OCI-LY1 (cell line): ENCODE measurements at regions not wholly inside any gene's neighbourhood (a gene's known extent, or its start where the extent isn't known, plus 50 kb on each side); places are given as distances from the start of the nearest gene placed in this dataset.

Experiments used
- H2AFZ ChIP-seq: fragments of 200-600 bp; sonication (generic), shearing (Covaris generic); 2 replicates; pipeline ENCODE4 v1.6.0; 2014; ENCODE audit warnings: antibody characterized with exemption, mild to moderate bottlenecking, low read length
- H3F3A ChIP-seq: fragments of 200-600 bp; sonication (generic), shearing (Covaris generic); 2 replicates; pipeline ENCODE4 v1.6.0; 2014; ENCODE audit warnings: mild to moderate bottlenecking, antibody characterized with exemption, low read length, moderate library complexity; ENCODE audit not compliant: insufficient read depth
- H3K27ac ChIP-seq: fragments of 200-600 bp; sonication (generic); 2 replicates; pipeline ENCODE4 v1.5.1; 2014; ENCODE audit warnings: low read length, mixed run types, mild to moderate bottlenecking, low read depth; ENCODE audit not compliant: poor library complexity, severe bottlenecking
- H3K27me3 ChIP-seq: fragments of 200-600 bp; sonication (generic); 2 replicates; pipeline ENCODE4 v1.6.0; 2014; ENCODE audit warnings: antibody characterized with exemption, mild to moderate bottlenecking, low read length, moderate library complexity; ENCODE audit not compliant: insufficient read depth
- H3K36me3 ChIP-seq: fragments of 200-600 bp; sonication (generic); 2 replicates; pipeline ENCODE4 v1.6.1; 2014; ENCODE audit warnings: mild to moderate bottlenecking, antibody characterized with exemption, low read length, moderate library complexity, mixed read lengths; ENCODE audit not compliant: insufficient read depth
- H3K4me1 ChIP-seq: fragments of 200-600 bp; sonication (generic); 2 replicates; pipeline ENCODE4 v1.5.1; 2014; ENCODE audit warnings: mild to moderate bottlenecking, low read length, moderate library complexity; ENCODE audit not compliant: insufficient read depth, severe bottlenecking
- H3K4me2 ChIP-seq: fragments of 200-600 bp; sonication (generic), shearing (Covaris generic); 2 replicates; pipeline ENCODE4 v1.6.1; 2014; ENCODE audit warnings: low read length
- H3K4me3 ChIP-seq: fragments of 200-600 bp; sonication (generic); 2 replicates; pipeline ENCODE4 v1.5.1; 2014; ENCODE audit warnings: low read length, low read depth, mild to moderate bottlenecking, mixed read lengths; ENCODE audit not compliant: poor library complexity, severe bottlenecking
- H3K79me2 ChIP-seq: fragments of 200-600 bp; shearing (Covaris generic); 2 replicates; pipeline ENCODE4 v1.6.1; 2016; ENCODE audit warnings: mixed run types, low read length, mixed read lengths; ENCODE audit not compliant: insufficient read depth
- H3K9ac ChIP-seq: fragments of 200-600 bp; sonication (generic), shearing (Covaris generic); 2 replicates; pipeline ENCODE4 v1.6.1; 2014; ENCODE audit warnings: mild to moderate bottlenecking, low read length, mixed read lengths
- H3K9me2 ChIP-seq: fragments of 200-600 bp; sonication (generic), shearing (Covaris generic); 2 replicates; pipeline ENCODE4 v1.6.1; 2014; ENCODE audit warnings: low read depth, mild to moderate bottlenecking, low read length, mixed read lengths
- H3K9me3 ChIP-seq: fragments of 200-600 bp; shearing (Covaris generic); 2 replicates; pipeline ENCODE4 v1.6.1; 2014; ENCODE audit warnings: low read length, mixed read lengths
- H4K20me1 ChIP-seq: fragments of 200-600 bp; sonication (generic), shearing (Covaris generic); 2 replicates; pipeline ENCODE4 v1.6.0; 2016; ENCODE audit warnings: mild to moderate bottlenecking, low read length; ENCODE audit not compliant: insufficient read depth
- EZH2 ChIP-seq: fragments of 200-600 bp; sonication (generic), shearing (Covaris generic); IDR thresholded peaks from 2 replicates; pipeline ENCODE4 v1.8.0; 2017; ENCODE audit warnings: borderline replicate concordance, mixed run types, mild to moderate bottlenecking, antibody characterized with exemption, low read length, moderate library complexity, mixed read lengths
- TF ChIP-seq, protein P1 (sequence below): fragments of 200-600 bp; sonication (generic), shearing (Covaris generic); IDR thresholded peaks from 2 replicates; pipeline ENCODE4 v1.5.1; 2017; ENCODE audit warnings: mild to moderate bottlenecking, antibody characterized with exemption, low read length, moderate library complexity, mixed read lengths

- Histone ChIP-seq H3K9me3 (no peaks in the 10 kb centered on the region), H4K20me1 (no peaks in the 10 kb centered on the region), H3K36me3 (no peaks in the 10 kb centered on the region), H3K27ac (no peak overlapping the region), H3K4me3 (no peak overlapping the region), H3F3A (no peaks in the 10 kb centered on the region), H3K4me2 (no peak overlapping the region), H3K9me2 (no peaks in the 10 kb centered on the region), H3K9ac (no peak overlapping the region), H3K27me3 (no peaks in the 10 kb centered on the region), H3K79me2 (no peaks in the 10 kb centered on the region), H3K4me1 (no peaks in the 10 kb centered on the region), H2AFZ (no peak overlapping the region)
- TF ChIP-seq, protein P1, sequence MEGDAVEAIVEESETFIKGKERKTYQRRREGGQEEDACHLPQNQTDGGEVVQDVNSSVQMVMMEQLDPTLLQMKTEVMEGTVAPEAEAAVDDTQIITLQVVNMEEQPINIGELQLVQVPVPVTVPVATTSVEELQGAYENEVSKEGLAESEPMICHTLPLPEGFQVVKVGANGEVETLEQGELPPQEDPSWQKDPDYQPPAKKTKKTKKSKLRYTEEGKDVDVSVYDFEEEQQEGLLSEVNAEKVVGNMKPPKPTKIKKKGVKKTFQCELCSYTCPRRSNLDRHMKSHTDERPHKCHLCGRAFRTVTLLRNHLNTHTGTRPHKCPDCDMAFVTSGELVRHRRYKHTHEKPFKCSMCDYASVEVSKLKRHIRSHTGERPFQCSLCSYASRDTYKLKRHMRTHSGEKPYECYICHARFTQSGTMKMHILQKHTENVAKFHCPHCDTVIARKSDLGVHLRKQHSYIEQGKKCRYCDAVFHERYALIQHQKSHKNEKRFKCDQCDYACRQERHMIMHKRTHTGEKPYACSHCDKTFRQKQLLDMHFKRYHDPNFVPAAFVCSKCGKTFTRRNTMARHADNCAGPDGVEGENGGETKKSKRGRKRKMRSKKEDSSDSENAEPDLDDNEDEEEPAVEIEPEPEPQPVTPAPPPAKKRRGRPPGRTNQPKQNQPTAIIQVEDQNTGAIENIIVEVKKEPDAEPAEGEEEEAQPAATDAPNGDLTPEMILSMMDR = no peak
- no peak for TF ChIP-seq EZH2
Observed at GRCh38 chr11:28447226-28447625, 339.0 kb downstream of the METTL15 start.

DNA sequence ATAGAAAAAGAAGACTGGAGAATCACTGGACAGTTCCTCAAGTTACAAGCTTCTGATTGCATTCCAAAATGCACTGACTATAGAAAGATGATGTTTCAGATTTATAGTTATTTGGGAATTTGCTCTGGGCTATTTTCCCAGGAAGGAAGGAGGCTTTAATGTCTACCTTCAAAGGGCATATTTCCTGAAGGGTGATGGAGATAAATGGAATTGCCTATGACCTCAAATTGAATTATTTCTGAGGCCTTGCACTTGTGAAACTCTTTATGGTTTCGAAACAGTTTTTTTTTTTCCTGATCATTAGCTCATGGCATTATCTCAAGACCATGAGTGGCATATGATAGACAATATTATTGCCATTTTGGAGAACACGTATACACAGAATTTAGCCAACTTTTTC lies 333.9 kb downstream of the METTL15 start:
- H2AFZ ChIP-seq = no peak overlapping the region
- H3K27me3 ChIP-seq = no peaks in the 10 kb centered on the region
- no peak overlapping the region for H3K27ac ChIP-seq
- no peak overlapping the region for H3K4me2 ChIP-seq
- H3K36me3 ChIP-seq = no peaks in the 10 kb centered on the region
- no peaks in the 10 kb centered on the region for H4K20me1 ChIP-seq
- no peak overlapping the region for H3K9ac ChIP-seq
- no peak overlapping the region for H3K4me3 ChIP-seq
- H3K4me1 ChIP-seq = no peaks in the 10 kb centered on the region
- no peaks in the 10 kb centered on the region for H3K79me2 ChIP-seq
- H3K9me2 ChIP-seq = no peaks in the 10 kb centered on the region
- H3F3A ChIP-seq = no peaks in the 10 kb centered on the region
- TF ChIP-seq, protein P1 = no peak
- TF ChIP-seq EZH2 = no peak
- no peaks in the 10 kb centered on the region for H3K9me3 ChIP-seq

- H3K9ac ChIP-seq = no peak overlapping the region
- no peaks in the 10 kb centered on the region for H3K9me3 ChIP-seq
- H4K20me1 ChIP-seq = no peaks in the 10 kb centered on the region
- no peak overlapping the region for H2AFZ ChIP-seq
- no peaks in the 10 kb centered on the region for H3K27me3 ChIP-seq
- H3K4me2 ChIP-seq = no peak overlapping the region
- H3K36me3 ChIP-seq = no peaks in the 10 kb centered on the region
- no peak for TF ChIP-seq EZH2
- TF ChIP-seq, protein P1 = no peak
- H3K27ac ChIP-seq = no peak overlapping the region
- no peaks in the 10 kb centered on the region for H3K9me2 ChIP-seq
- H3F3A ChIP-seq = no peaks in the 10 kb centered on the region
- H3K4me1 ChIP-seq = no peaks in the 10 kb centered on the region
- H3K4me3 ChIP-seq = no peak overlapping the region
- no peaks in the 10 kb centered on the region for H3K79me2 ChIP-seq
Observed at GRCh38 chr11:28439403-28439802, 331.2 kb downstream of the METTL15 start.
